SU-DHL-6 (cell line): ENCODE measurements at regions not wholly inside any gene's neighbourhood (a gene's known extent, or its start where the extent isn't known, plus 50 kb on each side); places are given as distances from the start of the nearest gene placed in this dataset.

ENCODE experiments used
- CTCF ChIP-seq: fragments of 200-600 bp; sonication (generic); IDR thresholded peaks from one replicate; pipeline ENCODE4 v1.5.1; 2017; ENCODE audit warnings: antibody characterized with exemption, mild to moderate bottlenecking, low read length, moderate library complexity; ENCODE audit not compliant: insufficient read depth, poor library complexity, severe bottlenecking
- EZH2phosphoT487 ChIP-seq: fragments of 200-600 bp; sonication (generic), shearing (Covaris generic); conservative IDR thresholded peaks from 2 replicates; pipeline ENCODE4 v1.6.1; 2018; ENCODE audit warnings: mild to moderate bottlenecking, antibody characterized with exemption, low read length, moderate library complexity, mixed read lengths

GRCh38 chr16:66044089-66044488 lies 322.4 kb upstream of the CDH5 start:
- TF ChIP-seq CTCF (no peak), EZH2phosphoT487 (no peak)
